Progenitor cell of endocrine pancreas (in vitro differentiated cells): ENCODE measurements at regions not wholly inside any gene's neighbourhood (a gene's known extent, or its start where the extent isn't known, plus 50 kb on each side); places are given as distances from the start of the nearest gene placed in this dataset.

Experiments
- DNase-seq: peaks from one replicate; pipeline ENCODE4 v3.0.0; 2021; ENCODE audit warnings: low spot score; ENCODE audit not compliant: unreplicated experiment
- H3K27ac Mint-ChIP-seq: 2 replicates; pipeline ENCODE4 v1.8.0; 2021; ENCODE audit warnings: mild to moderate bottlenecking, moderate library complexity, mixed read lengths
- H3K27me3 Mint-ChIP-seq: 2 replicates; pipeline ENCODE4 v1.8.0; 2021; ENCODE audit warnings: mixed read lengths
- H3K36me3 Mint-ChIP-seq: 2 replicates; pipeline ENCODE4 v1.8.0; 2022; ENCODE audit warnings: mixed read lengths; ENCODE audit not compliant: insufficient read depth
- H3K4me1 Mint-ChIP-seq: 2 replicates; pipeline ENCODE4 v1.8.0; 2021; ENCODE audit warnings: low read depth, mixed read lengths
- H3K4me3 Mint-ChIP-seq: 2 replicates; pipeline ENCODE4 v1.8.0; 2021; ENCODE audit warnings: low read depth, mild to moderate bottlenecking, moderate library complexity, mixed read lengths
- H3K9me3 Mint-ChIP-seq: 2 replicates; pipeline ENCODE4 v1.8.0; 2021; ENCODE audit warnings: low read depth, mixed read lengths
- TF ChIP-seq, protein P1 (sequence below): fragments of 200-600 bp; sonication (generic); IDR thresholded peaks from one replicate; pipeline ENCODE4 v1.5.0; 2021; ENCODE audit warnings: antibody characterized with exemption, mild to moderate bottlenecking; ENCODE audit not compliant: unreplicated experiment

DNA sequence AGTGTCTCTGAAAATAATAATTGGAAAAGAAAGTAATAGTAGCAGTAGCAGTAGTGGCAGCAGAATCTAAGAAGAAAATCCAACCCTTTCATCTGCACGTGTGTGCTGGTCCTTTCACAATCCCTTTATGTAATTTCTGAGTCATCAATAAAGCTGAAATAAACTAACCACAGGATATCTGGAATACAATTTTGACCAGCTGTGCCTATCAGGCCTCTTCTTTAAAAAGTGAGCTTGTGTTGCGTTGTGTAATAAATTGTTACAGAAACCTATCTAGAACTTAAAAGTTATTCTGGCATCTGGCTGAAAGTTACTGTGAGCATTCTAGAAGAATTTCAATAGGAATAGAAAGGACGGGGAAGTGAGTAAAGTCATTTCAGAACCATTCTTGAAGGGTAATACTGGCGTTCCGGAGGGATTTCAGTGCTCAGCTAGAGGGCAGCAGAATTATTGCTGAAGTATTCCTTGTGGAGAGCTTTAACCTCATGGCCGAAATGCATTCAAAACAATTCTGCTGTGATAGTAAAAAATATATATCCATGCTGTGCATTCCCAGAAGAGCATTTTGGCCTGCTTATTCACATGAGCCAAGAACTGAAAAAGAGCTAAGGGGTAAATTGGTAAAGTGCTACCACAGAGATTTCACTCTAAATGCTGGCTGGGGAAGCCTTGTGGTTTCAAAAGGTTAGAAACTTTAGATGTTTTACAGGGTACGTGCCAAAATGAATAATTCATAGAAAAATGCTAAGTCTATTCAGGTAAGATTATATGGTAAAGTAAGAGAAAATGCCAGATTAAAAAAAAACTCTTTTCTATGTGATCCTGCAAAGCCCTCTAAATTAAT, 260.6 kb downstream of the NKX6-1 start:
- H3K9me3 Mint-ChIP-seq = peaks cover 7% of the 10 kb centered on the region
- TF ChIP-seq, protein P1, sequence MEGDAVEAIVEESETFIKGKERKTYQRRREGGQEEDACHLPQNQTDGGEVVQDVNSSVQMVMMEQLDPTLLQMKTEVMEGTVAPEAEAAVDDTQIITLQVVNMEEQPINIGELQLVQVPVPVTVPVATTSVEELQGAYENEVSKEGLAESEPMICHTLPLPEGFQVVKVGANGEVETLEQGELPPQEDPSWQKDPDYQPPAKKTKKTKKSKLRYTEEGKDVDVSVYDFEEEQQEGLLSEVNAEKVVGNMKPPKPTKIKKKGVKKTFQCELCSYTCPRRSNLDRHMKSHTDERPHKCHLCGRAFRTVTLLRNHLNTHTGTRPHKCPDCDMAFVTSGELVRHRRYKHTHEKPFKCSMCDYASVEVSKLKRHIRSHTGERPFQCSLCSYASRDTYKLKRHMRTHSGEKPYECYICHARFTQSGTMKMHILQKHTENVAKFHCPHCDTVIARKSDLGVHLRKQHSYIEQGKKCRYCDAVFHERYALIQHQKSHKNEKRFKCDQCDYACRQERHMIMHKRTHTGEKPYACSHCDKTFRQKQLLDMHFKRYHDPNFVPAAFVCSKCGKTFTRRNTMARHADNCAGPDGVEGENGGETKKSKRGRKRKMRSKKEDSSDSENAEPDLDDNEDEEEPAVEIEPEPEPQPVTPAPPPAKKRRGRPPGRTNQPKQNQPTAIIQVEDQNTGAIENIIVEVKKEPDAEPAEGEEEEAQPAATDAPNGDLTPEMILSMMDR = no peak
- H3K4me3 Mint-ChIP-seq = no peak overlapping the region
- H3K36me3 Mint-ChIP-seq = no peaks in the 10 kb centered on the region
- H3K27ac Mint-ChIP-seq = no peak overlapping the region
- no peaks in the 10 kb centered on the region for H3K27me3 Mint-ChIP-seq
- no peak for DNase-seq
- H3K4me1 Mint-ChIP-seq = peaks cover 3% of the 10 kb centered on the region

DNA sequence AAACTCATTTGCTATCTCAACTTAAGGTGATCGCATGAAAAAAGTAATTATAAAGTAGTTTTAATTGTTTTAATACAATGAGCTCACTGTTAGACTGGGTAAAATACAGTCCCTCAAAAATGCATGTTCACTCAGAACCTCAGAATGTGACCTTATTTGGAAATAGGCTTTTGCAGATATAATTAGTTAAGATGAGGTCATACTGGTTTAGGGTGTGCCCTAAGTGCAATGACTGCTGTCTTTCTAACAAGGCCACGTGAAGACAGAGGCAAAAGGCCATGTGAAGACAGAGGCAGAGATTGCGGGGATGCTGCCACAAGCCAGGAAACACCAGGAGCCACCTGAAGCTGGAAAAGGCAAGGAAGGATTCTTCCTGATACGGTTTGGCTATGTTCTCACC, 262.1 kb downstream of the NKX6-1 start:
- TF ChIP-seq, protein P1 = no peak
- Mint-ChIP-seq H3K27ac (no peak overlapping the region), H3K36me3 (no peaks in the 10 kb centered on the region), H3K27me3 (no peaks in the 10 kb centered on the region), H3K4me1 (peaks cover 3% of the 10 kb centered on the region), H3K4me3 (no peak overlapping the region), H3K9me3 (peaks cover 1% of the 10 kb centered on the region)
- no peak for DNase-seq

DNA sequence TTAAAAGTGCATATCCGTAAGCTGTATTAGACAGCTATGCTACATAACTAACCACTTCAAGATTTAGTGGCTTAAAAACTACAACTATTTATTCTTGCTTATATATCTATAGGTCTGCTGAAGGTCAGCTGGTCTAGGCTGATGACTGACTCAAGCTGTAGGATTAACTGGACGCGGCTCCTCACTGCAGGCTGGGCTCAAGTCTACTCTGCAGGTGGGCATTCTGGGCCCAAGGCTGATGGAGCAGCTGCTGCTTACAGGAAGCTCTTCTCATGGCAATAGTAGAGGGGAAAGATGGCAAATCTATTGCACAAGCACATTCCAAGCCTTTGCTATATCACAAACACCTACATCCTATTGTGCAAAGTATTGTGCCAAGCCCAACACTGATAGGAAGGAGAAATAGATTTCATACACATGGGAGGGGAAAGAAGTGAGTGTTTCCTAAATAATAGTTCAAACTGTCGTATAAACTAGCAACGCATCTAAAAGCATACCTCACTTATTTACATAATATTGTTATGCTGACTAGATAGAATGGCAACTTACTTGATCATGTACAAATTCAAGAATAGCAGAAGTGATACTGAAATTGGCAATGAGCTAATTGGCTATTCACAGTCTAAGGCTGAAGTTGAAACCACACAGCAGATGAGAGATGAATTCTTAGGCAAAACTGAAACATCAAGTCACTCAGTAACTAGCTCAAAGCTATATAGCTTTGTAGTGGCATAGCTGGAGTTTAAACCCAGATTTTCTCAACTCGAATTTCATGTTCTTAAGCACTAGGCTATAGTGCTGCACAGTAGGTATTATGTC, 263.8 kb downstream of the NKX6-1 start:
- no peak for DNase-seq
- H3K9me3 Mint-ChIP-seq = peaks cover 3% of the 10 kb centered on the region
- H3K4me1 Mint-ChIP-seq = peaks cover 3% of the 10 kb centered on the region
- peaks cover 2% of the 10 kb centered on the region for H3K27me3 Mint-ChIP-seq
- no peak overlapping the region for H3K27ac Mint-ChIP-seq
- TF ChIP-seq, protein P1 = no peak
- no peak overlapping the region for H3K4me3 Mint-ChIP-seq
- H3K36me3 Mint-ChIP-seq = no peaks in the 10 kb centered on the region

DNA sequence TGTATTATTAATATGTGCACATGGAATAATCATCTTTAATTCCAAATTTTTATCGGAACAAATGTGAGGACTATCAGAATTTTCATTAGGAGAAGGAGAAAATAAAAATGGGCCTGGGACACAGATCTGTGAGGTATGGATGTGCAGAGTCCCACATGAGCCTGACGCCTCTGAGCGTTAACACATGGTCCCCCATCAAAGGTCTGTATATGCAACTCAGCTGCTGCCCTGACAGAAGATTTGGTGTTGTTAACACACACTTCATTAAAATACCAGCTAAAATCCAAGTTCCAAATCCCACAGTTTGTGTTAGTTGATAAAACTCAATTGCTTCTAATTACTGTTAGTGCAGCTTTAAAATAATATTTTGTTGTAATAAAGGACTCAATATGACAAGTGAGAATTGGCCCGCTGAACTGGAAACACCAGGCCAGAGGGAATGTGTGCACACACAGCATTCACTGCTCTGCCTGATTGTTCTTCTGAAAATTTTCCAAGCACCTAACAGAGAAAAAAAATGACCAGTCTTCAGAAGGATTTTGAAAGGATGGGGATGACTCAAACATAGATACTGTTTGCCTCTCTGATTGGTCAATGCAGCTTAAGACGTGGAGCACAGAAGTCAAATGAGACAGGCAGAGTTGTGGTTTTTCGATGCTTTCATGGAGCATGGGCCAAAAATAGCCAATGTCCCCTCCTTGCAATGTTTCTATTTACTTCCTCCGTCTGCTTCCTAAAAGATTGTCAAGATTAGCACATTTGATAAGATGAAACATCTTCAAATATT, 266.6 kb downstream of the NKX6-1 start:
- peaks cover 2% of the 10 kb centered on the region for H3K27me3 Mint-ChIP-seq
- H3K4me1 Mint-ChIP-seq = no peaks in the 10 kb centered on the region
- H3K9me3 Mint-ChIP-seq = peaks cover 8% of the 10 kb centered on the region
- no peak overlapping the region for H3K27ac Mint-ChIP-seq
- H3K36me3 Mint-ChIP-seq = no peaks in the 10 kb centered on the region
- TF ChIP-seq, protein P1 = no peak
- DNase-seq = no peak
- no peak overlapping the region for H3K4me3 Mint-ChIP-seq

DNA sequence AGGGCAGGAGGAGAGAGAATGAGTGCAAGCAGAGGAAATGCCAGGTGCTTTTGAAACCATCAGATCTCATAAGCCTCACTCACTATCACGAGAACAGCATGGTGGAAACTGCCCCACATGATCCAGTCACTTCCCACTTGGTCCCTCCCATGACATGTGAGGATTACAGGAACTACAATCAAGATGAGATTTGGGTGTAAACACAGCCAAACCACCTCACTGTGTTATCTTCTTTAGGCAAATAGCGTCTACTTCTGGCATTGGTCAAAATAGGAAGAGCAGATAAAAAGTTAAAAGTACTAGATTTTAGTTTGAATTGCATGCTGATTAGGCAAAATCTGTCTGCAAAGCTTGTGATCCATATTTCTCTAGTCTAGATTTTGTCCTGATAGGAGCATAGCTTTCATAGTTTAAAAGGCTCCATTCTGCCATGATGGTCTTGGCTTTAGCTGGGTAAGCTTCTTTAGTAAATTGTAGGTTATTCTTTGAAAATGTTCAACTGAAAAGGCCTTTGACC, 267.5 kb downstream of the NKX6-1 start:
- H3K36me3 Mint-ChIP-seq = no peaks in the 10 kb centered on the region
- H3K4me1 Mint-ChIP-seq = no peaks in the 10 kb centered on the region

More for the DNA sequence above, 267.5 kb downstream of the NKX6-1 start:
- no peak for DNase-seq
- peaks cover 2% of the 10 kb centered on the region for H3K27me3 Mint-ChIP-seq
- H3K27ac Mint-ChIP-seq = no peak overlapping the region
- TF ChIP-seq, protein P1 = no peak
- H3K4me3 Mint-ChIP-seq = no peak overlapping the region
- peaks cover 12% of the 10 kb centered on the region for H3K9me3 Mint-ChIP-seq
